HCT116 (cell line): ENCODE measurements at regions not wholly inside any gene's neighbourhood (a gene's known extent, or its start where the extent isn't known, plus 50 kb on each side); places are given as distances from the start of the nearest gene placed in this dataset.

Source experiments
- ATAC-seq: fragments of 200-7000 bp; cut with Tn5 transposase; 2 replicates; pipeline ENCODE4 v1.9.1; 2020; ENCODE audit warnings: mild to moderate bottlenecking, moderate library complexity
- BruUV-seq: library from RNA; stranded (reverse); fragments of 400-500 nt; replicated peaks from 2 replicates; lab custom pipeline; 2021; lab: Mats Ljungman, UMichigan
- CTCF ChIA-PET: fragments of 300-600 bp; sonication (Branson Sonifier 250); formaldehyde crosslinking; loops from one replicate; lab custom pipeline; 2021; ENCODE audit warnings: antibody characterized with exemption; lab: Charles Lee
- POLR2A ChIA-PET: fragments of 300-600, 350-600 bp; sonication (Branson Sonifier 250); formaldehyde crosslinking; loops from one replicate; lab custom pipeline; 2021; ENCODE audit warnings: antibody characterized with exemption; lab: Charles Lee
- RAD21 ChIA-PET, 2 experiments: fragments of 300-600 bp; sonication (Branson Sonifier 250); formaldehyde crosslinking; loops; one replicate each; lab custom pipeline; 2023; ENCODE audit warnings: low total read pairs in 2 of 2; ENCODE audit not compliant: uncharacterized antibody in 2 of 2, unreplicated experiment in 2 of 2, low non-redundant PET in 1 of 2; lab: Charles Lee
- DNase-seq: peaks from one replicate; pipeline ENCODE4 v3.0.0-alpha.2; 2010; ENCODE audit warnings: low read depth, low spot score
- H2AFZ ChIP-seq: fragments of 200-600 bp; shearing (Covaris generic), sonication (generic); 2 replicates; pipeline ENCODE4 v1.6.1; 2017; ENCODE audit warnings: low read depth, mixed run types, mixed read lengths, antibody characterized with exemption, low read length; ENCODE audit not compliant: poor library complexity, severe bottlenecking
- H3K27ac ChIP-seq: 2 replicates; pipeline ENCODE4 v1.5.1; 2012; ENCODE audit warnings: low read depth, low read length
- H3K27me3 ChIP-seq: fragments of 200-600 bp; sonication (generic); 2 replicates; pipeline ENCODE4 v1.6.1; 2016; ENCODE audit warnings: mixed run types, low read length, mixed read lengths; ENCODE audit not compliant: insufficient read depth
- H3K36me3 ChIP-seq, 2 experiments: fragments of 200-500 bp in 1 of 2; fragments of 200-600 bp in 1 of 2; sonication (Bioruptor generic) in 1 of 2; sonication (generic) in 1 of 2; 2 replicates each; pipeline versions ENCODE4 v1.5.1 to v1.6.1; 2014 to 2016; ENCODE audit warnings: low read length in 2 of 2, inconsistent platforms in 1 of 2, mixed read lengths in 1 of 2, mixed run types in 1 of 2; ENCODE audit not compliant: insufficient read depth in 2 of 2, control insufficient read depth in 1 of 2
- H3K4me1 ChIP-seq, 2 experiments: fragments of 200-600 bp in 1 of 2; sonication (generic) in 1 of 2; 2 replicates each; pipeline versions ENCODE4 v1.5.1 to v1.6.1; 2012 to 2017; ENCODE audit warnings: low read length in 2 of 2, inconsistent platforms in 1 of 2, mild to moderate bottlenecking in 1 of 2, mixed read lengths in 1 of 2, mixed run types in 1 of 2, moderate library complexity in 1 of 2; ENCODE audit not compliant: insufficient read depth in 2 of 2, control insufficient read depth in 1 of 2
- H3K4me2 ChIP-seq: fragments of 200-600 bp; sonication (generic); 2 replicates; pipeline ENCODE4 v1.6.1; 2017; ENCODE audit warnings: mixed run types, low read length, mixed read lengths
- H3K4me3 ChIP-seq, 2 experiments: fragments of 200-600 bp in 1 of 2; sonication (generic) in 1 of 2; replicated peaks in 1 of 2; 2 replicates each; pipeline ENCODE4 v1.5.1; 2011 to 2016; ENCODE audit warnings: low read length in 2 of 2, control low read depth in 1 of 2, low read depth in 1 of 2, mild to moderate bottlenecking in 1 of 2, mixed read lengths in 1 of 2, mixed run types in 1 of 2
- H3K79me2 ChIP-seq: fragments of 200-600 bp; sonication (generic); 2 replicates; pipeline ENCODE4 v1.6.1; 2017; ENCODE audit warnings: mild to moderate bottlenecking, mixed run types, low read length, moderate library complexity, mixed read lengths; ENCODE audit not compliant: insufficient read depth
- H3K9ac ChIP-seq: fragments of 200-600 bp; sonication (generic); 2 replicates; pipeline ENCODE4 v1.6.1; 2016; ENCODE audit warnings: low read length, mixed read lengths
- H3K9me2 ChIP-seq: fragments of 200-600 bp; sonication (generic), shearing (Covaris generic); 2 replicates; pipeline ENCODE4 v1.6.1; 2017; ENCODE audit warnings: mixed run types, mild to moderate bottlenecking, moderate library complexity; ENCODE audit not compliant: insufficient read depth
- H3K9me3 ChIP-seq, 2 experiments: fragments of 200-500 bp in 1 of 2; fragments of 200-600 bp in 1 of 2; sonication (Bioruptor generic) in 1 of 2; sonication (generic) in 1 of 2; 2 replicates each; pipeline ENCODE4 v1.6.1; 2014 to 2017; ENCODE audit warnings: low read length in 2 of 2, mixed read lengths in 2 of 2, inconsistent platforms in 1 of 2, low read depth in 1 of 2, mild to moderate bottlenecking in 1 of 2, mixed run types in 1 of 2, moderate library complexity in 1 of 2; ENCODE audit not compliant: control insufficient read depth in 1 of 2, insufficient read depth in 1 of 2
- H4K20me1 ChIP-seq: fragments of 200-600 bp; sonication (generic), shearing (Covaris generic); 2 replicates; pipeline ENCODE4 v1.6.1; 2017; ENCODE audit warnings: mixed run types, mild to moderate bottlenecking, moderate library complexity; ENCODE audit not compliant: insufficient read depth
- CBX3 ChIP-seq: IDR thresholded peaks from 2 replicates; pipeline ENCODE4 v1.6.1; 2012; ENCODE audit warnings: low read depth
- EGR1 ChIP-seq: IDR thresholded peaks from 2 replicates; pipeline ENCODE4 v1.6.1; 2012; ENCODE audit warnings: low read depth
- ELF1 ChIP-seq: IDR thresholded peaks from 2 replicates; pipeline ENCODE4 v1.6.1; 2012; ENCODE audit warnings: low read depth, borderline replicate concordance
- EZH2 ChIP-seq: fragments of 200-600 bp; sonication (generic); IDR thresholded peaks from 2 replicates; pipeline ENCODE4 v1.6.1; 2017; ENCODE audit warnings: antibody characterized with exemption, mixed run types
- EZH2phosphoT487 ChIP-seq: fragments of 200-600 bp; IDR thresholded peaks from 2 replicates; pipeline ENCODE4 v1.6.1; 2018; ENCODE audit warnings: antibody characterized with exemption, borderline replicate concordance
- FOSL1 ChIP-seq: IDR thresholded peaks from 2 replicates; pipeline ENCODE4 v1.6.1; 2012; ENCODE audit warnings: low read depth
- JUND ChIP-seq: IDR thresholded peaks from 2 replicates; pipeline ENCODE4 v1.6.1; 2012
- POLR2AphosphoS5 ChIP-seq: IDR thresholded peaks from 2 replicates; pipeline ENCODE4 v1.6.1; 2011; ENCODE audit warnings: mild to moderate bottlenecking, low read depth, low read length, moderate library complexity
- RAD21 ChIP-seq: IDR thresholded peaks from 2 replicates; pipeline ENCODE4 v1.6.1; 2012; ENCODE audit warnings: low read depth, mild to moderate bottlenecking
- SP1 ChIP-seq: IDR thresholded peaks from 2 replicates; pipeline ENCODE4 v1.6.1; 2012; ENCODE audit warnings: low read depth
- TCF7L2 ChIP-seq: IDR thresholded peaks from 2 replicates; pipeline ENCODE4 v1.7.0; 2011; ENCODE audit warnings: borderline replicate concordance, inconsistent platforms; ENCODE audit not compliant: insufficient read depth, insufficient read length; ENCODE audit errors: extremely low read depth
- YY1 ChIP-seq: IDR thresholded peaks from 2 replicates; pipeline ENCODE4 v1.6.1; 2011; ENCODE audit warnings: low read length, low read depth, moderate library complexity, mild to moderate bottlenecking; ENCODE audit not compliant: insufficient replicate concordance; ENCODE audit errors: extremely low read depth
- intact Hi-C: fragments of 100-400 bp; cut with micrococcal nuclease; formaldehyde crosslinking; loops from 2 replicates; pipeline ENCODE4 v1.10.0; 2022
- TF ChIP-seq, protein P1 (sequence below): IDR thresholded peaks from 2 replicates; pipeline ENCODE4 v1.6.1; 2012
- TF ChIP-seq, protein P2 (sequence below), 3 experiments: fragments of 200-600 bp in 1 of 3; sonication (generic) in 1 of 3; IDR thresholded peaks in 2 of 3; conservative IDR thresholded peaks in 1 of 3; 2 replicates each; pipeline ENCODE4 v1.5.1; 2012 to 2017; ENCODE audit warnings: low read depth in 2 of 3, low read length in 2 of 3, antibody characterized with exemption in 1 of 3, borderline replicate concordance in 1 of 3, control low read depth in 1 of 3, mild to moderate bottlenecking in 1 of 3, mixed read lengths in 1 of 3, mixed run types in 1 of 3, moderate library complexity in 1 of 3; ENCODE audit not compliant: insufficient read depth in 1 of 3
- TF ChIP-seq, protein P3 (sequence below): IDR thresholded peaks from 2 replicates; pipeline ENCODE4 v1.6.1; 2011; ENCODE audit warnings: mild to moderate bottlenecking, low read length, moderate library complexity; ENCODE audit not compliant: insufficient replicate concordance; ENCODE audit errors: extremely low read depth

DNA sequence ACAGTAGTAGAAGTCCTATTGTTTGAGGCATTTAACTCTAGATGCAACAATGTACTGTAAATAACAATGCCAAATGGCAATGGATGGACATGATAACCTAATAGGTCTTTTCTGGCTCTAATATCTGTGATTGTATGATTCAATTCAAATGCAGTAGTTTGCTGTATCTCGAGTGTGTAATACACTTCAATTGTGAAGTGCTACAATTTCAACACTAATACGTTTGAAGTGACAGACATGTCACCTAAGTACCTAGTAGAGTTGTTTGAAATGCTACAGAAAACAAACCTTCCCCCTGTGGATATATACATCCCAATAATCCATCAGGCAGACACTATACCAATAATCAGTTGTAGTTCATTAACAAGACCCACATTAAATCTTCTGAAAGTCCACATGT lies 305.9 kb upstream of the ITGA1 start:
- Histone ChIP-seq H3K9me3 (no peaks in the 10 kb centered on the region), H3K9ac (no peak overlapping the region), H3K36me3 (no peaks in the 10 kb centered on the region), H3K9me2 (no peaks in the 10 kb centered on the region), H2AFZ (no peak overlapping the region), H3K4me2 (no peak overlapping the region), H4K20me1 (no peaks in the 10 kb centered on the region), H3K27ac (no peak overlapping the region), H3K27me3 (no peaks in the 10 kb centered on the region), H3K4me3 (no peak overlapping the region), H3K79me2 (no peaks in the 10 kb centered on the region), H3K4me1 (no peaks in the 10 kb centered on the region)
- DNase-seq (no peak), ATAC-seq (no peak)
- intact Hi-C loops = no loop called here
- BruUV-seq = no TSS peak
- RAD21 ChIA-PET = no interaction called here
- POLR2A ChIA-PET = no interaction called here
- CTCF ChIA-PET = no interaction called here
- TF ChIP-seq EGR1 (no peak), TCF7L2 (no peak), FOSL1 (no peak), CBX3 (no peak), ELF1 (no peak), YY1 (no peak), POLR2AphosphoS5 (no peak), SP1 (no peak), RAD21 (no peak), JUND (no peak), EZH2 (no peak), EZH2phosphoT487 (no peak)
- TF ChIP-seq, protein P1, sequence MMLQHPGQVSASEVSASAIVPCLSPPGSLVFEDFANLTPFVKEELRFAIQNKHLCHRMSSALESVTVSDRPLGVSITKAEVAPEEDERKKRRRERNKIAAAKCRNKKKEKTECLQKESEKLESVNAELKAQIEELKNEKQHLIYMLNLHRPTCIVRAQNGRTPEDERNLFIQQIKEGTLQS = no peak
- TF ChIP-seq, protein P2, sequence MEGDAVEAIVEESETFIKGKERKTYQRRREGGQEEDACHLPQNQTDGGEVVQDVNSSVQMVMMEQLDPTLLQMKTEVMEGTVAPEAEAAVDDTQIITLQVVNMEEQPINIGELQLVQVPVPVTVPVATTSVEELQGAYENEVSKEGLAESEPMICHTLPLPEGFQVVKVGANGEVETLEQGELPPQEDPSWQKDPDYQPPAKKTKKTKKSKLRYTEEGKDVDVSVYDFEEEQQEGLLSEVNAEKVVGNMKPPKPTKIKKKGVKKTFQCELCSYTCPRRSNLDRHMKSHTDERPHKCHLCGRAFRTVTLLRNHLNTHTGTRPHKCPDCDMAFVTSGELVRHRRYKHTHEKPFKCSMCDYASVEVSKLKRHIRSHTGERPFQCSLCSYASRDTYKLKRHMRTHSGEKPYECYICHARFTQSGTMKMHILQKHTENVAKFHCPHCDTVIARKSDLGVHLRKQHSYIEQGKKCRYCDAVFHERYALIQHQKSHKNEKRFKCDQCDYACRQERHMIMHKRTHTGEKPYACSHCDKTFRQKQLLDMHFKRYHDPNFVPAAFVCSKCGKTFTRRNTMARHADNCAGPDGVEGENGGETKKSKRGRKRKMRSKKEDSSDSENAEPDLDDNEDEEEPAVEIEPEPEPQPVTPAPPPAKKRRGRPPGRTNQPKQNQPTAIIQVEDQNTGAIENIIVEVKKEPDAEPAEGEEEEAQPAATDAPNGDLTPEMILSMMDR (IDR thresholded peaks at IDR 0.05 in 2 of 3, conservative IDR thresholded peaks at IDR 0.05 in 1 of 3; ENCODE audit: borderline replicate concordance in 1 of 3, insufficient read depth in 1 of 3, low read depth in 2 of 3, low read length in 2 of 3) = no peak
- TF ChIP-seq, protein P3, sequence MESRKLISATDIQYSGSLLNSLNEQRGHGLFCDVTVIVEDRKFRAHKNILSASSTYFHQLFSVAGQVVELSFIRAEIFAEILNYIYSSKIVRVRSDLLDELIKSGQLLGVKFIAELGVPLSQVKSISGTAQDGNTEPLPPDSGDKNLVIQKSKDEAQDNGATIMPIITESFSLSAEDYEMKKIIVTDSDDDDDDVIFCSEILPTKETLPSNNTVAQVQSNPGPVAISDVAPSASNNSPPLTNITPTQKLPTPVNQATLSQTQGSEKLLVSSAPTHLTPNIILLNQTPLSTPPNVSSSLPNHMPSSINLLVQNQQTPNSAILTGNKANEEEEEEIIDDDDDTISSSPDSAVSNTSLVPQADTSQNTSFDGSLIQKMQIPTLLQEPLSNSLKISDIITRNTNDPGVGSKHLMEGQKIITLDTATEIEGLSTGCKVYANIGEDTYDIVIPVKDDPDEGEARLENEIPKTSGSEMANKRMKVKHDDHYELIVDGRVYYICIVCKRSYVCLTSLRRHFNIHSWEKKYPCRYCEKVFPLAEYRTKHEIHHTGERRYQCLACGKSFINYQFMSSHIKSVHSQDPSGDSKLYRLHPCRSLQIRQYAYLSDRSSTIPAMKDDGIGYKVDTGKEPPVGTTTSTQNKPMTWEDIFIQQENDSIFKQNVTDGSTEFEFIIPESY = no peak
